B cell (primary cell): ENCODE measurements at regions not wholly inside any gene's neighbourhood (a gene's known extent, or its start where the extent isn't known, plus 50 kb on each side); places are given as distances from the start of the nearest gene placed in this dataset.

Experiments used
- CTCF ChIP-seq: fragments of 200-600 bp; IDR thresholded peaks from one replicate; pipeline ENCODE4 v1.8.0; 2022; ENCODE audit warnings: antibody characterized with exemption, mild to moderate bottlenecking
- EZH2 ChIP-seq: IDR thresholded peaks from 2 replicates; pipeline ENCODE4 v1.6.1; 2012; ENCODE audit warnings: borderline replicate concordance, low read depth, mild to moderate bottlenecking, moderate library complexity, low read length; ENCODE audit not compliant: insufficient read depth, poor library complexity, severe bottlenecking

- TF ChIP-seq CTCF (no peak), EZH2 (no peak)
Observed at GRCh38 chr13:44697058-44697457, 120.9 kb upstream of the TSC22D1 start.
